NCI-H82 treated with DMSO at 0.1 percent for 48 hours (cell line): ENCODE measurements at regions not wholly inside any gene's neighbourhood (a gene's known extent, or its start where the extent isn't known, plus 50 kb on each side); places are given as distances from the start of the nearest gene placed in this dataset.

ENCODE experiments used
- DNase-seq: peaks from one replicate; lab custom pipeline; 2025; ENCODE audit not compliant: unreplicated experiment; lab: John Stamatoyannopoulos, UW

DNA sequence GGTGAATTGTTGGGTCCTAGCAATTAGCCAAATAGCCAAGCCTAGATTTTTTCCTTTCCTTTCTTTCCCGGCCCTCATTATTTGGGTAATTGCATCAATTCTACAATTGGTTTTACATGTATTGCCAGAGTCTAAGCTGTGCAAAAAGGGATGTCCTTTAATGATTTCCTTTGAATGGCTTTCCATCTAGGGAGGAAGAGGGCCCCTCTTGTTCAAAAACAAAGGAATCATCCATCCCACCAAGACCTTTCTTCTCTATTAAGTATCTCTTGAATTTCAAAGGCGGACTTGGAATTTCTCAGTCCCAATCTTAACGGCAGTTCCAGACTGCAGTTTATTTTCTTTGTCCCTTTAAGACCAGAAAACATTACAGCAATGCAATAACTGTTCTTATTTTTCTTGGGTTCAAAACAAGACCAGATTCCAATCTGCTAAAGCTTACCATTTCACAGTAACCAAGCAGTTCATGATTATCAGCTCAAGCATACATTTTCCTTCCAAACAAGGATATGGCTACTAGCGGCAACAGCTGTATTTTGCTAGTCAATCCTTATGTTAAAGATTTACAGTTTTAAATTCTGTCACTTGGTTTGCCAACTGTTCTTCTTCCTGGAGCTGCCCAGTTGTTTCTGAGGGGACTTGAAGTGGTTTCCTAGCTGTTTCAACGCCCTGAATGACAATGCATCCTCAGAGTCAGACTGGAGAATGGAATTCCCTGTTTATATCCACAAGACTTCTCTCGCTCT, 91.4 kb upstream of the LRIG1 start:
- no peak for DNase-seq

DNA sequence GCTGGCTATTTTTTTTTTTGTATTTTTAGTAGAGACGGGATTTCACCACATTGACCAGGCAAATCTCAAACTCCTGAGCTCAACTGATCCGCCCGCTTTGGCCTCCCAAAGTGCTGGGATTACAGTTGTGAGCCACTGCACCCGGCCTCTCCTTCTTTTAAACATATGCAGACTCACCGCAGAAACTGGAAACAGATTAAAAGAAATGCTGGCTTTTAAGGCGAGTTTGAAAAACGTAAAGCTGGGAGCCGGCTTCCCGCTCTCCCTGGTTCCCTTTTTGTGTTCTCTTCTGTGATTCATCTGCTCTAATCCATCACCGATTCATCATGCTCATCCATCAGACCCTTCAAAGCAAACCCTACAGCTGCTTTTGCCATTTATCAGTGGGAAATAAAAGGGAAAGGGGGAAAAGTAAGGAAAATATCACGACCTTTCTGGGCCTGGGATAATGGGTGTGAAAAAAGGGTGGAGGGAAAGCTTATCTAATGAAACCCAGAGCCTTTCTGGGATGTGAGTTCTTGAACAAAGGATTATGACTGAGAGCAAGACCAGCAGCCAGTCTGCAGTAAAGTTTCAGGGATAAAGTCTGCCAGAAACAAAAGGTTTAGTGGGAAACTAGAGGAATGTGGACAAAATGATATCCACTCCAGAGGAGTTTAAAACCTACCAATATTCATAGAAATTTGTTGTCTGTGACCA, 92.3 kb upstream of the LRIG1 start:
- no peak for DNase-seq

DNA sequence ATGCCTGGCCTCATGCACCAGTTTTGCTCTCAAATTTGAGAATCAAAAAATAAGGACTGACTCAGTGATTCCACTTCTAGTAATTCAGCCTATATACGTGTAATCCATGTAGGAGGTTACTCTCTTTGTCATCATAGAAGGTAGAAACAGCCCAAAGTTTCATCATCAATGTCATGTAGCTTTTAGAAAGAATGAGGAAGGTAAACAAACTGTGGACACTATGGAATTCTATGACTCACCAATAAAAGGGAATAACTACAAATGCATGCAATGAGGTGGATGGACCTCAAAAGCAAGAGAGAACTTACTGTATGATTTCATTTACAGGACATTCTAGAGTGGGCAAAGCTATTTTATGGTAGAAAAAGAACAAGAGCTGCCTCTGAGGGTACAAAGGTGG, 93.2 kb upstream of the LRIG1 start:
- no peak for DNase-seq

DNA sequence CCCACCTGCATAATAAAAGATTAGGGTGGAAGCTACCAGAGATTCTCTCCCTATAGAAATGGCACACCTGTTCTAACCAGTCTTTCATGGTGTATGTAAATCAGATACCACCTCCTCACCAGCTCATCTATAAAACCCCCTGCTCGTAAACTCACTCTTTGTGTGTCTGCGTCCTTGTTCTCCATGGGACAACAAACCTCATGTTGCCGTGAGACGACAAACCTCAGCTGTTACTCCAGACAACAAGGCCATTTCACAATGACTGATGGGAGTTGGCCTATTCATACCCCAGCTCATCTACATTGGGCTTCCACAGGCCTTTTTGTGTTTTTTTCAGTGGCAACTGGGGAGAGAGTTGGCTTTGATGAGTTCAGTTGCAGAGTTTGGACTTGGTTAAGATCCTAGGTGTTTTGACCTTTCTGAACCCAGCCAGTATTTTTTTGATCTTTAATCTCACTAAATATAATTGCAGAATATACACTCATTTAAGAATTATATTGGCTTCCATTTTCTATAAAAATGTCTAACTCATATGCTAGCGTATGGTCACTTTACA, 96.6 kb upstream of the LRIG1 start:
- no peak for DNase-seq

DNA sequence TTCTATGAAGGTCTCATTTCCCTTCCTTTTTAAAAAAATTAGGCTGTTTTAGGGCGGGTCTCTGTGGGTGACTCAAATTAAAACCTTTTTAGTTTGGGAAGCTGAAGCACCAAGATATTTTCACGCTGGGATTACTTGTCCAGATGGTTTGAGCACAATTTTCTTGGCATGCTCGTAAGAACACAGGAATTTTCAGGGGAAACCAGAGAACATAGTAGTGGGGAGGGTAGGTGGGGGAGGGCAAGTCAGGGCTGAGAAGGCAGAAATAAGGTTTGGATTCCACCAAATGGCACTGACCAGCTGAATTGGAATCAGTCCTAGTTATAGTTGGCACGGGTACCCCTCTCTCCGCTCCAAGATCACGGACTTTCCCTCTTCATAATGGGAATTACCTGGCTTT, 97.3 kb upstream of the LRIG1 start:
- no peak for DNase-seq

DNA sequence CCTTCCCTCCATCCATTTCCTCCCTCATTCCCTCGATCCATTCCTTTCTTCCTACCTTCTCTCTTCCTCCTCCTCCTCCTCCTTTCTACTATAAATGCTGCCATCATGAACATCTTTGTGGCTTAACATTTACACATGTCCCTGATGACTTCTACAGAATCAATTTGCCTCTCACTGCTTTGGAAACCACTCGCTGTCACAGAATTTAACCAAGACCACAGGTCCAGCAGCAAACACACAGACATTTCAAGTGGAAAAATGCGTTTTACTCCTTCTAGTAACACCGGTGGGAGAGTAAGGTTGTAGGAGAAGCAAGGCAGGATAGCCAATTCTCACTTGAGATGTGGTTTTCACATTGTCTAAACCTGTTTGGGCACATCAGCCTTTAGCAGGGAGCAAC, 101.4 kb upstream of the LRIG1 start:
- DNase-seq = no peak

DNA sequence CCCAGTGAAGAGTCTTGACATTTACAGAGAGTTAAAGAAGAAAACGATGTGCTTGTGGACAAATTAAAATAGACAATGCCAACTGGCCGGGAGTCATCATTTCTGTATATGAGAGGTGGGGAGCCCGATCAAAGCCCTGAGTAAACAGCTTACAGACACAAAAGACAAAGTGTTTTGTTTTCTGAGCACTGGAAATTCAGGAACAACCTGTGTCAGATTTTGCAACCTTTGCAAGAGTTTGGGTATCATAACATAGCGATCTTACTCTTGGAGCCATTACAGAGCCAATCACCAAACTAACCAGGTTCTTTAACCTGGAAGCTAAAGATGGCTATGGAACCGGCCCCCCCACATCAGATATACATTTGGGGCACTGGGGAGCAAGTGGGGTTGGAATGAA, 101.9 kb upstream of the LRIG1 start:
- no peak for DNase-seq

DNA sequence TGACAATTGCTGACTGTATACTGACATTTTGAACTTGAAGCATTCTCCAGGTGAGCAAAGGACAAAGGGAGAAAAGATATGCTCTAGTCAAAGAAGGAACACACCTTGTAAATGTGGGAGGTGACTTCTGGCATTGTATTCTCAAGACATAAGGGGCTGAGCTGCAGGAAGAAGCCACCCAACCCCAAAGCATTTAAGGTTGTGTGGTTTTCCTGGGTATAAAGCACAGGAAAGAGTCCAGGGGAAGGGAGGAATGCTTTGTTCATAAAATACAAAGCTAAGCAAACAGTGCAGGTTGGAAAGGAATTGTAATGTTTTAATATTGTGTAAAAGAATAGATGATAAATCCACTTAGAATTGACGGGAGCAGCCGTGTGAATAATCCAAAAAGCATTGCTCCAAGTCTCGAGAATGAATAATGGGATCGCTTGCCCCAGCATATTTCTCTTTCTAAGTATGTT, 102.4 kb upstream of the LRIG1 start:
- DNase-seq = no peak

DNA sequence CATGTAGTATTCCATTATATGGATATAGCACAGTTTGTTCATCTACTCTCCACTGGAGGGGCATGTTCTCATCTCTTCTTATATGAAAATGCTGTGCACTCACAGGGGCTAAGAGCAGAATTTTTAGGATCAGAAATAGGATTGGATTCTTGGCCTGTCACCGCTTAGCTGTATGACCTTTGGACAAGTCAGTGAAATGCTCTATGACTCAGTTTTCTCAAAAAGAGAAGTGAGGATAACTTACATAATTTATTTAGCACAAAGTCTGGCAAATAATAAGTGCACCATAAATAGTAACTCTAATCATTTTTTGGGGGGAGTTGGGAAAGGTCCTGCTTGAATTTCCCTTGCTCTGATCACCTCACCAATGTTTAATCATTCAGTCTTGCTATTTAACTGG, 103.7 kb upstream of the LRIG1 start:
- no peak for DNase-seq

DNA sequence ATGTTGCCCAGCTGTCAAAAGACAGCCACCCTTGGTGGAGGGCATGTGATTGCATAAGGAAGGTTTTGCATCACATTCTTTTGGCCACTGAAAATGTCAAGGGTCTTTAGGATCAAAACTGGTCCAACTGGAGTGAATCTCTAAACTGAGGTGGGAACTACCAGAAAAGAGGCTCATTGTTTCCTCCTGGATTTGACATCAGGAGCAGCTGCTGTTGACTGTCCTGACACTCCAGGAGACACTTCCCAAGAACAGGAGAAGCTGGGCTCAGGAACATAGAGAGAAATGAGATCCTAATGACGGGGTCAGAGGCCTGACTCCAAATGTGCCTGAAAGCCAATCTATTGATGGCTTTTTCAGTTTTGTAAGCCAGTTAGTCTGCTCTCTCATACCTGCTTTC, 105.3 kb upstream of the LRIG1 start:
- DNase-seq = no peak

DNA sequence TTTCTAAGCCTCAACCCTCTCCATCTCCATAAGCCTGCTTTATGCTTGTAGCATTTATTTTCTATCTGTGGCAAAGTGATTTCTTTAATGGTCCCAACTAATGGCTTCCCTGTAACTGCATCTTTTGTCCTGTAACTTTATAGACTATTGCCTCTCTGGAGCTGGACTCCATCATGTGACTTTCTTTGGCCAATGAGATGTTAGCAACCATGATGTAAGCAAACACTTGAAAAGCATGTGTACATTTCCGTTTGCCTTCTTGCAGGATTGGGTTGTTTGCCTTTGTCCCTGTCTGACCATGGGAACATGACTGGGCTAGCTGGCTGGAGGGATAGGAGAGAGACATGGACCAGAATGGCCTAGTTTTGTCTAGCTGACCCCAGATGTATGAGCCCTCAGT, 106.0 kb upstream of the LRIG1 start:
- no peak for DNase-seq

DNA sequence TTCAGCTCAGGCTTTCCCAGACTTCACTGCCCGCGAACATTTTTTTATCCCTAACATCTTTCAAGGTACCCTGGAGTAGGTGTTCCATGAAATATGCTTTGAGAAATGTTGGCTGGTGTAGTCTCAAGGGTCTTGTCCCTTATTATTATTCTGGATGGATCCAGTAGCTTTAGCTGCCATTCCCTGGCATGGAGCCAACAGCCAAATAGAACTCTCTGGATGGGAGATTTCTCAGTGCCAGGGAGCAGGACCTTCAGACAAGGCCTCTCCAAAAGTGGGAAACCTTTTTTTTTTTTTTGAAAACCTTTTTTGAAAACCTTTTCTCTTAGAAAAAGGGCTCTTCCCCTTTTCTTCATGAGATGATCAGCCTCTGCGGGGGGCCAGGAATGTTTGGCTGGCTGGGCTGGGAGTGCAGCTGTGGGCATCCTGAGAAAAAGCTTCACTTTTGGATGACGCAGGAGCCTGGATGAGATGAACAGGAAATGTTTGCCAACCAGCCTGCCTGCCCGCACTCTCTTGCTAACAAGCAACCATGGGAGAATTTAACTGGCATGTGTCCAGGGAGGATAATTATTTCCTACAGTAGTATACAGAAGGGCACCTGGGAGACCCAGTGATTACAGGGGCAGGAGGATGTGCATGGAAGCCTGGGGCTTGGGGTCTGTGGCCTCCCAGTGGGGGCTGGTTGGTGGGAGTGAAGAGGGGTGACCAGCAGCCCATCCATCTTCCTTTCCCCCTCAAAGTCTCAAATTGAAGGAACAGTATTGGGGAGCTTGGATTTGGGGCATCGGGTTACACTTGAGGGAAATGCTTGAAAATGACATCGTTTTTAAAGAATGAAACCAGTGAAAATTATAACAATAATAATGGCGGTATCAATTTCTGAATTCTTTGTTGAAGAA, 109.1 kb upstream of the LRIG1 start:
- no peak for DNase-seq

DNA sequence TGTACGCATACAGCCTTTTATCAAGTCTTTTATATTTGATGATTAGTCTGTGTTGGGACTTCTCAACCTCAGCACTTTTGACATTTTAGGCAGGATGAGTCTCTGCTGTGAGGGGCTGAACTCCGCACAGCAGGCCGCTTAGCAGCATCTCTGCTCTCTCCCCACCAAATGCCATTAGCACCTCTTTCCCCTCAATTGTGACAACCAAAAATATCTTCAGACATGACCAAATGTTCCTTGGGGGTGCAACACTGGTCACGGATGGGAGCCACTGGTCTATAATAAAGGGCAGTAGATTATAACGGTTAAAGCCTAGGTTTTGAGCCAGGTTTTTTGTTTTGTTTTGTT, 109.7 kb upstream of the LRIG1 start:
- DNase-seq = no peak

DNA sequence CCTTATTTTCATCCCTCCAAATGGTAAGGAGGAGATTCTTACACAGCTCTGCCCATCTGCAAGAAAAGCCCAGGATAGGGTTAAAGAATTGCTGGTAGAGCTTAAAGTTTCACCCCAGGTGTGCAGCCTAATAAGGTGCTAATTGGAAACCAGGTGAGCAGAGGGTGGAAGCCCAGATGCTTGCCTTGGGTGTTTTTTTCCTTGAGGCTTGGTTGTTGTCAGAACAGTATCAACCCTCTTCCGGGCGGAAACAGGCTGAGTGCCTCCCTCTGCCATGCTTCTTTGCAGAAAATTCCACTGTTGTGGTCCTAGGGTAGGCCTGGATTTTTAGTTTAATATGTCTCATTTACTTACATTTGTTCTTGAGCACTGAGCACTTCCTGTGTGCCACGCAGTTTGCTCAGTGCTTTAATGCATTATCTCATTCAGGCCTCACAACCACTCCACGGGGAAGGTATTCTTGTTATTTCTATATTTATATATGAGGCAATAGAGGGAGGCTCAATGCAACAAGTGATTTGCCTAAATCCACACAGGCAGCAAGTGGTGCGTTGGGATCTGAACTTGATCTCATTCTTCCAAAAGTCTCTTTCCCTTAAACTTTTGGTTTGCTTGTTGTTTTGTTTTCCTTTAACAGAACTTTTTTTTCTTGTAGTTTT, 115.0 kb upstream of the LRIG1 start:
- DNase-seq = no peak

DNA sequence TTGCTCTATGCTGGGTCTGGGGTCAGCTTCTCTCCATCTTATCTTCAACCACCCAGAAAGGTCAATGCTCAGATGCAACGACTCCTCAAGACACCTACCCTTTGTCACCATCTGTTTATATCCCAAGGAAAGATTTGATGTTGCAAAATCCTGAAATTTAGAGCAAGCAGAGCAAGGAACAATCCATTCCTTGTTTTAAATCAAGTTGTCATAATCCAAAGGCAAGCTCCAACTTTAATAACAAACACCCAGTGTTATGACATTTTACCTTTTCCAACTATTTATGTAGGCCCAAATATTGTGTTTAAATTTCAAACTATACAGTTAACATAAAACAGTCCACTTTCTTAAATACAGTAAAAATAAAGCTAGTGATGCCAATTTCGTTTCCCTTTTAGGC, 116.5 kb upstream of the LRIG1 start:
- no peak for DNase-seq

DNA sequence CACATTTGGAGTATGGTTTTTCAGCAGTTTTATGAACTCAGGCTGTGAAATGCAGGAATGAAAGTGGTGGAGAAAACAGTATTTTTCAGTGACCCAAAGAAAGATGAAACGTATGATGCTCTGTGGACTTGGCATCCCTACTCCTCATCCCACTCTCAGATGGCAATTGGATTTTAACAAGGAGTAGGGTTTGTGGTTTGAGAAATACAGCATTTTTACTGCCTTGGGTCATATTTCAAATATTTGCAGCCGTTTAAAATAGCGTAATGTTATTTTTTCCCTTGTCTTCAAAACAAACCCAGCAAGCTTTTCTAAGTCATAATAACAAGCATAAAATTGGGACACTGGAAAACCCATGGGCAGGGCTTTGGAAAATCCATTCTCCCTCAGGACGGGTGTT, 117.2 kb upstream of the LRIG1 start:
- DNase-seq = no peak

DNA sequence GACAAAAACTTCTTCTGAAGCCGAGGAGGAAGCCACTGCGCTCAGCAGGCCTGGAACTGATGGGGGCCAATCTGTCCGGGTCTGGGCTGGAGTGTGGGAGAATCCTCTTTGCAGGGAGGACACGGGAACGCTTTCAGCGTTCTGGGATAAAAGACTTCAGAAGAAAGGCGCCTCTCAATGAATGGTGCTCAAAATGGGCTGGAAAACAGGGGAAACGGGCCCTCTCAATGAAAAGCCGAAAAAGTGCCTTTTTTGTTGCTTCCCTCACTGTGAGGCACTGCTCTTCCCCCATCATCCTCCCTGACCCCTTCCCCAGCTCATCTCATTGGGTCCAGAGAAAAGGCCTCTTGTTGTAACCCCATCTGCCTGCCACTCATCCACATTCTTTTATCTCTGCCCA, 119.5 kb upstream of the LRIG1 start:
- DNase-seq = no peak

DNA sequence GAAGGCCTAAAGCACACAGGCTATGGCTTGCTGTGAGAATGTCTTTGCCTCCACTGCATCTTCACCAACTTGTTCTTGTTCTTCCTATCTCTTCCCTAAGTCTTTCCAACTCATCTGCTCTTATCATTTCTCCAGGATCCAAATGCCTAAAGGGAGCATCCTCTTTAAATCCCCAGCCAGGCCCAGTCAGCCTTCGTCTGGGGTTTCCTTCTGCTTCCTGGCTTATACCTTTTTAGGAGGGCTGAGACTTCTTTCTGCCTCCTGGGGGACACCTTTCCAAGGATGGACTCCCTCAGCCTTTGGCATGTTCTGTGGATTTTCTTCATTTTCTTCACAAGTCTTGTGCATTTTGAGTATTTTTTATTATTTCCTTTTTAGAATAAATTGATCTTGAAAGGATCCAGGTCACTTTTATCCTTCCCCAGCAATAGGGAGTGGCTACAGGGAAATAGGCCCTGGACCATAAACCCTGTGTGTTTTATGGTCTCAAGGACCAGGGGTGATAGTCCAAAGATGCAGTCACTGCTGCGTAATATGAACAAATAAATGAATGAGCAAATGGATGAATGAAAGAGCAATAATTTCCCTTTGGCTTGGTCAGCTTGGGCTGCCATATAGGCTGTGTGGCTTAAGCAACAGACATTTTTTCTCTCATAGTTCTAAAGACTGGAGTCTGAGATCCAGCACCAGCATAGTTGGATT, 122.1 kb upstream of the LRIG1 start:
- no peak for DNase-seq

DNA sequence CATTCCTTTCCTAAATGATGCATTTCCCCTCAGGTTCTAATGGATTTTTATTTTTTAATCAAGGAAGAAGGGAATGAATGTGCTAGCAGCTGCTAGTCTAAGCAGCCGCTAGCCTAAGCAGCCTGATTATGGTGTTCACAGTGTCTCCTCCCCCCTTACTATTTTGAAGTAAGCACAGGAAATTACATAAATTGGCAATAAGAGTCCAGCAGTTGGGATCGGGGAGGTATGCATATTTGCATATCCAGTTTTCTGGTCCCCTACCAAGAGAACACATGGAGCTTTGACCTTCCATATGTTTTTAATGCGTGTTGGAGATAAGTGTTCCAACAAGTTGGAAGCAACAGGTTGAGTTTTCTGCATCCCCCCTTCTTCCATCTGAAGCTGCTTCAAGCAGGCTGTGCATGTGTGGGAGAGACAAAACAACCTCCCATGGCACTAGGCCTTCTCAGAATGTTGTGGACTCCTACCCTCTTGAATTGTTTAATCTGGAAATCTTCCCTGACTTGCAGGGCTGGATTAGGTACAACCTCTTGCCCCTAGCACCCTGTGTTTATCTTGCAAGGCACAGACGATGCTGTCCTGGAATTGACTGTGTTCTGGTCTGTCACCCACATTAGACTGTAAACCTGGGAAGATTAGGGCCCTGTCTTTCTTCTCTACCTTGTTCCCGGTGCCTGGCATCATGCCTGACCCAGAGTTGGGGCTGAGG, 124.8 kb upstream of the LRIG1 start:
- no peak for DNase-seq
